ENCODE measurements at regions not wholly inside any gene's neighbourhood (a gene's known extent, or its start where the extent isn't known, plus 50 kb on each side); places are given as distances from the start of the nearest gene placed in this dataset.
A peak's percentile ranks its signal among the peaks of the same experiment; 100 is the strongest.
"Not testable (repeated sequence)": the region's sequence is repeated elsewhere in the genome, so short reads cannot be mapped to it uniquely, and the experiment has no call there.

GRCh38 chr14:44609201-44609600 lies 102.1 kb upstream of the FSCB start:
- Histone ChIP-seq H3K4me1 (no peaks in the 10 kb centered on the region), H3K9me3 (no peaks in the 10 kb centered on the region), H3K4me3 (no peak overlapping the region), H3K36me3 (no peaks in the 10 kb centered on the region), H3K27ac (no peak overlapping the region), H3K27me3 (no peaks in the 10 kb centered on the region)
- intact Hi-C loops (cut with DNase I) = no loop called here
- ATAC-seq = no peak
- DNase-seq = no peak
- TF ChIP-seq CTCF (IDR thresholded peaks at IDR 0.05) = no peak

GRCh38 chr14:44607701-44608100 lies 100.6 kb upstream of the FSCB start:
- H3K4me3 ChIP-seq = no peak overlapping the region
- ATAC-seq (no peak), DNase-seq (no peak)
- no peaks in the 10 kb centered on the region for H3K36me3 ChIP-seq
- no peak overlapping the region for H3K27ac ChIP-seq
- TF ChIP-seq CTCF (IDR thresholded peaks at IDR 0.05) = no peak
- no peaks in the 10 kb centered on the region for H3K4me1 ChIP-seq
- intact Hi-C loops (cut with DNase I) = no loop called here
- H3K27me3 ChIP-seq = no peaks in the 10 kb centered on the region
- H3K9me3 ChIP-seq = peaks cover 0 to 2% of the 10 kb centered on the region in 2 donors

GRCh38 chr14:44606576-44606975 lies 99.5 kb upstream of the FSCB start:
- H3K4me3 ChIP-seq = no peak overlapping the region
- H3K27ac ChIP-seq = no peak overlapping the region
- peaks cover 0 to 2% of the 10 kb centered on the region in 2 donors for H3K9me3 ChIP-seq
- TF ChIP-seq CTCF (IDR thresholded peaks at IDR 0.05) = no peak
- H3K4me1 ChIP-seq = no peaks in the 10 kb centered on the region
- intact Hi-C loops (cut with DNase I) = no loop called here
- H3K36me3 ChIP-seq = no peaks in the 10 kb centered on the region
- ATAC-seq (no peak), DNase-seq (no peak)
- H3K27me3 ChIP-seq = no peaks in the 10 kb centered on the region

- H3K4me1 ChIP-seq; H3K36me3 ChIP-seq; H3K27me3 ChIP-seq; intact Hi-C loops (cut with DNase I); H3K4me3 ChIP-seq; H3K27ac ChIP-seq; ATAC-seq; H3K9me3 ChIP-seq: not testable (repeated sequence)
- peak in 1 of 4 donors; percentile 49 for DNase-seq
These were observed 94.2 kb upstream of the FSCB start for GRCh38 chr14:44601266-44601665.

GRCh38 chr14:44589180-44589579 lies 82.1 kb upstream of the FSCB start:
- no peak overlapping the region for H3K27ac ChIP-seq
- TF ChIP-seq CTCF (IDR thresholded peaks at IDR 0.05) = no peak
- H3K36me3 ChIP-seq = no peaks in the 10 kb centered on the region
- H3K4me3 ChIP-seq = no peak overlapping the region
- no peaks in the 10 kb centered on the region for H3K27me3 ChIP-seq
- H3K4me1 ChIP-seq = no peaks in the 10 kb centered on the region
- intact Hi-C loops (cut with DNase I) = no loop called here
- DNase-seq = no peak
- no peaks in the 10 kb centered on the region for H3K9me3 ChIP-seq
- no peak for ATAC-seq

- ATAC-seq (no peak), DNase-seq (no peak)
- Histone ChIP-seq H3K36me3 (no peaks in the 10 kb centered on the region), H3K27me3 (no peaks in the 10 kb centered on the region), H3K27ac (no peak overlapping the region), H3K9me3 (peaks cover 0 to 16% of the 10 kb centered on the region in 2 donors), H3K4me3 (no peak overlapping the region), H3K4me1 (no peaks in the 10 kb centered on the region)
- TF ChIP-seq CTCF (IDR thresholded peaks at IDR 0.05) = no peak
- intact Hi-C loops (cut with DNase I) = no loop called here
These were observed 79.8 kb upstream of the FSCB start for GRCh38 chr14:44586910-44587309.
